GM19238 (cell line): ENCODE measurements at regions not wholly inside any gene's neighbourhood (a gene's known extent, or its start where the extent isn't known, plus 50 kb on each side); places are given as distances from the start of the nearest gene placed in this dataset.
A peak's percentile ranks its signal among the peaks of the same experiment; 100 is the strongest.

Source experiments
- DNase-seq: peaks from one replicate; pipeline ENCODE4 v3.0.0; 2011; ENCODE audit warnings: low spot score; ENCODE audit not compliant: insufficient read length

GRCh38 chr14:62141139-62141538 is 378.9 kb downstream of the SNAPC1 start:
- no peak for DNase-seq

- no peak for DNase-seq
Observed at GRCh38 chr14:62143245-62143644, 381.0 kb downstream of the SNAPC1 start.

DNA sequence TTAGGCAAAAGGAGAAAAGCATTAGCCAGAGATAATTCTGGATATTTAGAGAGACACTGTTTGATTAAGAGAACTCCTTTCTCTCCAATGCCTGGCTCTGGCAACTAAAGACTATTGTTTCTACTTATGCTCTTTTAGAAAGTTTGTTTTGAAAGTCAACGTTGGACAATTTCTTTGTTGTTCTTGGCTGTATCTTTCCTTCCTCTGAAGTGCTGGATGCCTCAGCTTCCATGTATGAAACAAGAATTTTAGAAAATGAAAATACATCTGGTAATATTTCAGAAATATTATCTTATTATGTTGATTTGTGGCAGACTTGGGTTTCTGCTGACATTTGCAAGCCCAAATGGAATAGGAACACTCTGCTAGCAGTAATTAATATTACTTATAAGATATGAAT is 382.6 kb downstream of the SNAPC1 start:
- DNase-seq, result no peak

GRCh38 chr14:62146030-62146429 is 383.8 kb downstream of the SNAPC1 start:
- DNase-seq, result no peak

GRCh38 chr14:62156052-62156451 is 393.8 kb downstream of the SNAPC1 start:
- no peak for DNase-seq

GRCh38 chr14:62158779-62159178 is 396.6 kb downstream of the SNAPC1 start:
- no peak for DNase-seq

DNA sequence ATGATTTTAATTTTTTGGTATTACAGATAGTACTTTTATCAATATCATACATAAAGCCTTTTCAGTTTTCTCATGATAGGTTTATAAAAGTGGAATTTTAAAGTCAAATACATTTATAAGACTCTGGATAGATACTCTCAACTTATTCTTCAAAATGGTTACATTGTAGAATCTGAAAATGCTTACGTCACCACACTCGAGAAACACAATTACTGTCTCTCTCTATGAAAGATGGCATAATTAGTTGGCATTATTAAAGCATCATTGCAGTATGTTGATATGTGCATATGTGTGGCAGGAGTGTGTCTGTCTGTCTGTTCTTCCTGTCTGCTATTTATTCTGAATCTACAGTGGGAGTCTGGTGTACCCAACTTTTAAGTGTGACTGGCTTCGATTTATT is 397.1 kb downstream of the SNAPC1 start:
- no peak for DNase-seq

DNA sequence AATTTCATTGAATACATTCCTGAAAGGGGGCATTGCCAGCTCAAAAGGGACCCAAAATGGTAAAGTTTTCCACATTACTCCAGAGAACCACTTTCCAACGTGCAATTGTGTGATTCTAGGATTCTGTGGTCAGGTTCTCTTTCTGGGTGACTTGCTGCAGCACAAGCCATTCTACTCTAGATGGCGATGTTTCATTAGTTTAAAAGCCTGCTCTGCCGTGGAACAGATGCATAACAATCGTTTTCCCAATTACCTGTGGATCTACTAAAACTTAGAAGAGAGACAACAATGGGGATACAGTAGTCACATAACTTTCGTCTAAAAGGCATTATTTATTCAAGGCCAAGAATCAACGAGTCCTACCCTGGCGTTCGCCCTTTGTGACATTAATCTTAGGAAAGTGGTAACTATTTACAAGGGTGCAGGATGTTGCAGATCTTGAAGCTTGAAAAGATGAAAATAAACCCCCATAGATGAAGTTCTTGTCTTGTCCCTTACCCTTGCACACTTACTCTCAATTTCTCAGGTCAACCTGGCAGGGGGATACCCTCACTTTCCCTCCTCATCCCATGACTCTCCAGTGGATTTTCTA is 400.9 kb downstream of the SNAPC1 start:
- DNase-seq, result peak; percentile 4

DNA sequence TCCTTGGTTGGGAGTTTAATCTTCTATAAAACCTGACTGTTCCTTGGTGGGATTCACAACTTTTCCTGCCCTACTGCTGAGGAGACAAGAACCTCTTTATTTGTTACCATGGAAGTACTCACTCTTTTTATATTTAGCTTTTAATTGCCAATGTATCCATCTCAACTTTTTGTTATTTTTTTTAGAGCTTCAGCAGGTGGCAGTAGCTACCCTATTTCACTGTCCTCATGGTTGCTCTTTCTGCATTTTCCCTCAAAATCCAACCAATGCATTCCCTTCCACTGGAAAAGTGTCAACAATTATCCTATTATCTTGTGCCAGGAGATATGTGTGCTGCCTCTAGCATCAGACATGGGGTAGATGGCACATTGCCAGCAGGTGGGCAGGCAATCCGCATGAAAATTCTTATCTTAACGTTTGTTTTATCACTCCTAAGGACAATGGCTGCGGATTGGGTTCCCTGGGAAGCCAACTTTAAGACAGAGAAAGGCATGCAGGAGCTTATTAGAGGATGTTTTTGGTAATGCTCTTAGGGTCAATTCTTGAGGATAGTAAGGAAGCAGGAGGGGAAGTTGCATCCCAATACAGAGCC is 406.4 kb downstream of the SNAPC1 start:
- no peak for DNase-seq

GRCh38 chr14:62179367-62180018 is 417.3 kb downstream of the SNAPC1 start:
- no peak for DNase-seq

DNA sequence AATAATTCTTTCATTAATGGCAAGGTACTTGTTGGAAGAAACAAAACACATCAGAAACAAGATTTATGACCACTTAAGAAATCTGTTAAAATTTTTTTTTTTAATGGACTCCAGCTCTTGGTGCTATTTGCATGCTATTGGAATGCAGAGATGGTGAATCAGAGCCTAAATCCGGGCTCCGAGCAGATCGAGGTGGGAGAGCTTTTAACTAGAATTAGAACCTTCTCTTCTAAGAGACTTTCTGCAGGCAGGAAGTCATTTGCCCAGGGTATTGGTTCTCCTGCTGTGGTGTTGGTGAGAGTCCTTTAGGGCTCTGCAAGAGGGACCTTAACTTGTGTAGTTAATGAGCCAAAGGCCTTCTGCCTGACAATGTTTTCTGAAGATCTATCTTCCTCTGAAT is 419.4 kb downstream of the SNAPC1 start:
- no peak for DNase-seq

DNA sequence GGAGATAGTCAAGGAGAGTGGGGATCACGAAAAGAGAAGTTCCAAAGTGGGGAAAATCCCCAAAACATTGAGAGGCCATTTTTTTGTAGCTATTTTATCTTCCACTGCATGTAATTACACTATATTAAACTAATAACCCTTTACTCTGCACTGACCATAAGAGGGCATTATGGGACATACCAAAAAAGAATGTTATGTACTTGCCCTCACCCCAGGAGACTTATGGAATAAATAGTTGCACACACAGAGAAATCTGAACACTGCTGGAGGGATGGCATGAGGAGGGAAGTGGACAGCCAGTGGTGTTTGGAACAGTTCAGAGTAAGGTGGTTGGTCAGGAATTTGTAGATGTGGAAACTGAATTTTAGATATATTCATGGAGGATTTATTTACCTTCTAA is 422.9 kb downstream of the SNAPC1 start:
- no peak for DNase-seq

DNA sequence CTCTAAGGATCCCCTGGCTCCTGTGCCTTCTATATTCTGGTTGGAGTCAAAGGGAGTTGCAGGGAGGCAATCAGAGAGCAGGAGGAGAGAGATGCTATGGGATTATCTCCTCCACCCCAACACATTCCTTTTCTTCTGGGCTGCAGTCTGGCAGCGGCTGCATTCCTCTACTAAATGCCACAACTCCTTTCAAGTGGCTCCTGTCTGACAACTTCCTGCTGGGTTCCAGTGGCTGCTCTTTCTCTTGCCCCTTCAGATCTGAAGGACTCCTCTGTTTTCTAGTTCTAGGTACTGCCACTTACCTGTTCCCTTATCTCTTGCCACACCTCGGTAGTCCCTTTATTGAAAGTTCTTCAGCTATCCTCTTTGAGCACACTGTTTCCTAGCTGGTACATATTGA is 425.0 kb downstream of the SNAPC1 start:
- DNase-seq, result no peak

DNA sequence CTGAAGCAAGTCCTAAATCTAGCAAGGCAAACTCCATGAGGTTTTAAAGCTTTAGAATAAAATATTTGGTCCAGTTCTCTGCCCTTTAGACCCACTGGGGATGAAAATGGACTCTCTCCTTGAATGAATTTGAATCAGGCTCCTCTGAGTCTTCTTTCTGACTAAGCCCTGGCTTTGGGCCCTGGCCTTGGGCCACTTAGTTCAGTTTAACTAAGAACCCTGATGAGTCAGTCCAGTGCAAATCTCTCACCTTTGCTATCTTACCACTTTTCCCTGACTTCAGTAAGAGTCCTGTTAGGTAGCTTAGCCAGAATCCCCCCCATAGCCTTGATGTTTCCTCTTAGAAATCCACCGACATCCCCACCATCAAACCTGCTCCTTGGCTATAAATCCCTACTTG is 427.5 kb downstream of the SNAPC1 start:
- DNase-seq, result no peak

DNA sequence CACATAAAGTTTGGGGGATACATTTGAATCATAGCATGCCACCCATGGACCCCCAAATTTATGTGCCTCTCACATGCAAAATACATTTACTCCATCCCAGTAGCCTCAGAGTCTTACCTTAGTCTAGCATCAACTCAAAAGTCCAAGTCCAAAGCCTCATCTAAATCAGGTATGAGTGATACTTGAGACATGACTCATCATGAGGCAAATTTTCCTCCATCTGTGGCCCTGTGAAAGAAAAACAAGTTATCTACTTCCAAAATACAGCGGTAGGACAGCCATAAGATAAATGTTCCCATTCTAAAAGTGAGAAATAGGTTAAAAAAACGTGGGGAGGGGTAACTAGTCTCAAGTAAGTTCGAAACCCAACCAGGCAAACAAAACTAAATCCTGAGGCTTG is 444.2 kb downstream of the SNAPC1 start:
- DNase-seq, result no peak

- DNase-seq, result no peak
Observed at GRCh38 chr14:62209287-62209899, 447.2 kb downstream of the SNAPC1 start.

- no peak for DNase-seq
Observed at GRCh38 chr14:62213516-62213915, 451.3 kb downstream of the SNAPC1 start.

DNA sequence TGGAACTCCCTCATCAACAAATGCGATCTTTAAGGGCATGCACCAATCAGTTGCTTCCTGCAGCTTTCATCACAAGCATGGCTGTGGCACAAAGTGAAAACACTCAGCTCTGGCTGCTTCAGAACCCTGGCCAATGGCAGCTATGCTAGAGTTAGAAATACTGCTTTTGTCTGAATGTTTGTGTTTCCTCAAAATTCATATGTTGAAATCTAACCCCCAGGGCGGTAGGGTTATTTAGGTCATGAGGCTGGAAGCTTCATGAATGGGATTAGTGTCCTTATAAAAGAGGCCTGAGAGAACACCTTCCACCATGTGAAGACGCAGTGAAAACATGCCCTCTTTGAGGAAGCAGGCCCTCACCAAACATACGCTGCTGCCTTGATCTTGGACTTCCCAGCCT is 453.9 kb downstream of the SNAPC1 start:
- DNase-seq, result no peak

DNA sequence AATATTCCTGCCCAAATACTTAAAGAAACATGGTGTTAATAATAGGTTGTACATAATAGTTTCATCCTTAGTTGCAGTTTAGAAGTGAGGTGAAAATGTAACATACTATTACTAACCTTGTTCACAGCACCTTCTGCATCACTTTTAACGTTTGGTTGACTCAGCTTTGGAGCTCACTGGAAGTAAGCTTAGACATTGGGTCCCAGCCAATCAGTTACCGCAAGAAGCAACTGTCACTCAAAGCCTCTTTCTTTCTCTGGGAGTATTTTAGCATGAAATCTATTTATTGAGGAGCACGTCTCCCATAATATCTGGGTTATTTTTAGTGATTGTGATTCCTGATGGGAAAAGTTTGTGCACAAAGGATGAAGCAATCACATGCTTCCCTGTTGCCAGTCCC is 472.6 kb downstream of the SNAPC1 start:
- DNase-seq, result no peak

- DNase-seq, result no peak
Observed at GRCh38 chr14:62244221-62244620, 482.0 kb downstream of the SNAPC1 start.

GRCh38 chr14:62247266-62247665 is 485.0 kb downstream of the SNAPC1 start:
- no peak for DNase-seq

- no peak for DNase-seq
Observed at GRCh38 chr14:62251237-62251636, 489.0 kb downstream of the SNAPC1 start.

GRCh38 chr14:62253171-62253570 is 491.0 kb downstream of the SNAPC1 start:
- no peak for DNase-seq
